ENCODE measurements at regions not wholly inside any gene's neighbourhood (a gene's known extent, or its start where the extent isn't known, plus 50 kb on each side); places are given as distances from the start of the nearest gene placed in this dataset.

- TF ChIP-seq BCL11A (IDR thresholded peaks at IDR 0.05; ENCODE audit: low read depth, low read length), result no peak
- TF ChIP-seq ZNF622 (IDR thresholded peaks at IDR 0.05), result no peak
- TF ChIP-seq RUNX3 (IDR thresholded peaks at IDR 0.05; ENCODE audit: low read length), result no peak
- TF ChIP-seq RCOR1 (conservative IDR thresholded peaks at IDR 0.05; ENCODE audit: low read depth, low read length), result no peak
- TF ChIP-seq PAX5 (IDR thresholded peaks at IDR 0.05; ENCODE audit: borderline replicate concordance, low read depth, low read length), result no peak
- TF ChIP-seq HDGF (IDR thresholded peaks at IDR 0.05), result no peak
- no peak for TF ChIP-seq CHD1 (IDR thresholded peaks at IDR 0.05; ENCODE audit: low read depth, low read length)
- TF ChIP-seq RB1 (IDR thresholded peaks at IDR 0.05; ENCODE audit: borderline replicate concordance), result no peak
- TF ChIP-seq E2F4 (IDR thresholded peaks at IDR 0.05; ENCODE audit: low read depth, low read length), result no peak
- TF ChIP-seq RELB (IDR thresholded peaks at IDR 0.05; ENCODE audit: low read depth), result no peak
- no peak for TF ChIP-seq TAF1 (IDR thresholded peaks at IDR 0.05; ENCODE audit: borderline replicate concordance, low read depth, low read length)
- TF ChIP-seq MYB (IDR thresholded peaks at IDR 0.05; ENCODE audit: borderline replicate concordance, low read depth, low read length), result no peak
Observed at GRCh38 chr2:121149384-121149783, 135.6 kb downstream of the TFCP2L1 start (continued).

GRCh38 chr2:121150126-121150525 is 134.9 kb downstream of the TFCP2L1 start:
- no peaks in the 10 kb centered on the region for H3K9me3 ChIP-seq (replicated peaks; ENCODE audit: control insufficient read depth, insufficient read depth, low read length)
- ChIA-PET CTCF (no interaction called here), SMC1A (ENCODE audit: uncharacterized antibody, unreplicated experiment) (interaction anchor here (0.5 kb wide), 1 partner anchor 82 kb away, joined by 3 read pairs; no protein-coding TSS in a partner anchor), RAD21 (ENCODE audit: unreplicated experiment) (interaction anchor here (0.6 kb wide), 1 partner anchor 61 kb away, joined by 3 read pairs; no protein-coding TSS in a partner anchor), POLR2A (no interaction called here)
- FAIRE-seq, result no peak
- no peak for ATAC-seq
- no peak overlapping the region for H3K27ac ChIP-seq (ENCODE audit: control insufficient read depth, insufficient read depth)
- H3K4me2 ChIP-seq (ENCODE audit: control insufficient read depth, insufficient read depth), result no peak overlapping the region
- no peaks in the 10 kb centered on the region for H4K20me1 ChIP-seq (ENCODE audit: control insufficient read depth, insufficient read depth)
- H3K9ac ChIP-seq (ENCODE audit: control insufficient read depth, insufficient read depth, low read length), result no peak overlapping the region
- no peak overlapping the region for H2AFZ ChIP-seq (ENCODE audit: control insufficient read depth, low read depth, low read length)
- TF ChIP-seq NR2C1 (IDR thresholded peaks at IDR 0.05), result no peak
- H3K4me3 ChIP-seq, result no peak overlapping the region
- intact Hi-C loops (cut with micrococcal nuclease; ENCODE audit: unreplicated experiment) (no loop called here), in situ Hi-C loops (cut with MboI) (no loop called here)
- H3K4me1 ChIP-seq (ENCODE audit: control insufficient read depth, insufficient read depth, low read length), result no peaks in the 10 kb centered on the region
- H3K27me3 ChIP-seq (replicated peaks in 1 of 2; ENCODE audit: control insufficient read depth in 2 of 2, insufficient read depth in 2 of 2, low read length in 1 of 2), result no peaks in the 10 kb centered on the region
- 0% methylated on average over 7 of the region's 7 CpGs for WGBS (ENCODE audit: insufficient coverage, insufficient replicate concordance, low lambda C conversion rate, missing lambda C conversion rate)
- H3K79me2 ChIP-seq (ENCODE audit: control insufficient read depth, insufficient read depth, low read length), result no peaks in the 10 kb centered on the region
- no peaks in the 10 kb centered on the region for H3K36me3 ChIP-seq (ENCODE audit: control insufficient read depth in 2 of 2, insufficient read depth in 2 of 2, low read length in 1 of 2)
- BruUV-seq (replicated peaks), result no TSS peak
- no peak for DNase-seq (ENCODE audit: low read depth, low spot score)
